ENCODE measurements at regions not wholly inside any gene's neighbourhood (a gene's known extent, or its start where the extent isn't known, plus 50 kb on each side); places are given as distances from the start of the nearest gene placed in this dataset.

DNA sequence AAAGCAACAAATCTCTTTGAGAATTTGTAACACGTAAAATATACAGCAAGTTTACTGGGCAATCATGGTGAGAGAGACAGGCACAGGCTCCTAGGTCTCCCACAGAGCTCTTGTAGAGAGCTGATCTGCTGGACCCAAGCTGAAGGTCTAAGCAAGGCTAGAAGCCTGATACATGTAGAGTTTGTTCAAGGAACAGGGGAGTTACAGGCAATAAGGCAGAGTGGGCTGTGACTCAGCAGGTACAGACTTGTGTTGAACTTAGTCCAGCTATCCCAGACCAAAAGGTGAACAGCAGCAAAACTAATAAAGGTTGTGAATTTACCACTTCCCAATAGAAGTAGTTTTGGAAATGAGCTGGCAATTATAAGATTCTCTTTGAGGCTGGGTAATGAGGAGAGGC, 273.6 kb downstream of the GRIN2B start:
- H3K36me3 ChIP-seq: no peaks in the 10 kb centered on the region
- TF ChIP-seq, protein P1, sequence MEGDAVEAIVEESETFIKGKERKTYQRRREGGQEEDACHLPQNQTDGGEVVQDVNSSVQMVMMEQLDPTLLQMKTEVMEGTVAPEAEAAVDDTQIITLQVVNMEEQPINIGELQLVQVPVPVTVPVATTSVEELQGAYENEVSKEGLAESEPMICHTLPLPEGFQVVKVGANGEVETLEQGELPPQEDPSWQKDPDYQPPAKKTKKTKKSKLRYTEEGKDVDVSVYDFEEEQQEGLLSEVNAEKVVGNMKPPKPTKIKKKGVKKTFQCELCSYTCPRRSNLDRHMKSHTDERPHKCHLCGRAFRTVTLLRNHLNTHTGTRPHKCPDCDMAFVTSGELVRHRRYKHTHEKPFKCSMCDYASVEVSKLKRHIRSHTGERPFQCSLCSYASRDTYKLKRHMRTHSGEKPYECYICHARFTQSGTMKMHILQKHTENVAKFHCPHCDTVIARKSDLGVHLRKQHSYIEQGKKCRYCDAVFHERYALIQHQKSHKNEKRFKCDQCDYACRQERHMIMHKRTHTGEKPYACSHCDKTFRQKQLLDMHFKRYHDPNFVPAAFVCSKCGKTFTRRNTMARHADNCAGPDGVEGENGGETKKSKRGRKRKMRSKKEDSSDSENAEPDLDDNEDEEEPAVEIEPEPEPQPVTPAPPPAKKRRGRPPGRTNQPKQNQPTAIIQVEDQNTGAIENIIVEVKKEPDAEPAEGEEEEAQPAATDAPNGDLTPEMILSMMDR (IDR thresholded peaks at IDR 0.05): no peak
- H3K27ac ChIP-seq: no peak overlapping the region
- H3K4me3 ChIP-seq (ENCODE audit: low read depth in 1 of 2, low read length in 1 of 2): no peak overlapping the region
- H3K27me3 ChIP-seq: no peaks in the 10 kb centered on the region
- H3K4me1 ChIP-seq (ENCODE audit: control insufficient read depth in 1 of 2, insufficient read depth in 1 of 2, low read depth in 1 of 2, low read length in 1 of 2): no peaks in the 10 kb centered on the region
- H3K9me3 ChIP-seq: no peaks in the 10 kb centered on the region

DNA sequence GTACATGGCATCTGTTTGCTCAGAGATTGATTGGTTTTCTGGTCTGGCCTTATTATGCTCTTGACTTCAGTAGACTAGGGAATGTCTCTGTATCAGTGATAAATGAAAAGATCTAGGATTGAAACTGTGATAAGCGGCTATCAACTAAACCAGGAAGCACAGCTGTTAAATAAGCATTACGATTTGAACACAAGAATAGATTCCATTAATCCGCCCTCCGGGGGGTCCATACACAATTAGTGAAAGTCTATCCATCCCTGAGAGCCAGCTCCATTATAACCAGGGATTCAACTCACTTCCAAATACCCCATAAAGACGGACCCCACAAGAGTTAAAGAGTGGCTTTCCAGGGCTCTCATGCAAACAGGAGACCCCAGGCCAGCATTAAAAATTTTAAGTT, 279.0 kb downstream of the GRIN2B start:
- H3K9me3 ChIP-seq: no peaks in the 10 kb centered on the region
- H3K36me3 ChIP-seq: no peaks in the 10 kb centered on the region
- TF ChIP-seq, protein P1 (IDR thresholded peaks at IDR 0.05): no peak
- no peak overlapping the region for H3K4me3 ChIP-seq (ENCODE audit: low read depth in 1 of 2, low read length in 1 of 2)
- no peaks in the 10 kb centered on the region for H3K4me1 ChIP-seq (ENCODE audit: control insufficient read depth in 1 of 2, insufficient read depth in 1 of 2, low read depth in 1 of 2, low read length in 1 of 2)
- no peaks in the 10 kb centered on the region for H3K27me3 ChIP-seq
- no peak overlapping the region for H3K27ac ChIP-seq

DNA sequence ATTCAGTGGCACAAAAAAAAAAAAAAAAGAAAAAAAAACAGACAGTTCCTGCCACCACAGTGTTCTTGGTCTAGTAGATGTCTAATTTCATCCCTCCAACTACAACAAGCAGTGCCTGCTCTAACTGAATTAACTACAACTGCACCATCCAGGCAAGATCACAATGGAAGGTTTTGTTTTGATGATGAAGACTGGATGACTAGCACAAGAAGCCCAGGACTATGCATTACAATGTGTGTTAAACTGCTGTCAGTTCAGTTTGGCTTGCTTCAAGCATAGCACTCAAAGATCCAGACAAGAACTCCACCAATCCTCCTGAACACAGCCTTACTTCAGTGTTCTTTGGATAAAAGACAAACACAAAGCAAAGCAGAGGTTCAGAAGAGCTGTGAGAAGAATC, 279.9 kb downstream of the GRIN2B start:
- TF ChIP-seq, protein P1 (IDR thresholded peaks at IDR 0.05): no peak
- H3K27ac ChIP-seq: no peak overlapping the region
- H3K9me3 ChIP-seq: no peaks in the 10 kb centered on the region
- H3K4me3 ChIP-seq (ENCODE audit: low read depth in 1 of 2, low read length in 1 of 2): no peak overlapping the region
- H3K4me1 ChIP-seq (ENCODE audit: control insufficient read depth in 1 of 2, insufficient read depth in 1 of 2, low read depth in 1 of 2, low read length in 1 of 2): no peaks in the 10 kb centered on the region
- no peaks in the 10 kb centered on the region for H3K27me3 ChIP-seq
- H3K36me3 ChIP-seq: no peaks in the 10 kb centered on the region

DNA sequence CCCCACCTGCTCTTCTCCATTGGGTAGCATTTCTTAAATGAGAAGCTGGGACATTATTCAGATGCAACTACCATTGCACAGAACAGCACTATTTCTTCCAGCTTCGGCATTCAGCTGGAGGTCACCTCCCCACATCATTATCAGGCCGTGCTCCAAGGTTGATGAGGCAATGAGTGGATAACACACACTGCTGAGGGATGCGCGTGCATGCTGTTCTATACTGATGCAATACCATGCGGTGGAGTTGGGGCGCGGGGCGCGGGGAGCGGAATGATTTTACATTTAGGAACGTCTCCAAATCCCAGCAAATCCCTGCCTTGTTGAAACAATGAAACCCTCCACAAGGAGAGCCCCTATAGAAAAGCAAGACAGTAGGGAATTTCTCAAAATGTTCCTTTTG, 283.4 kb downstream of the GRIN2B start:
- TF ChIP-seq, protein P1 (IDR thresholded peaks at IDR 0.05): no peak
- Histone ChIP-seq H3K4me3 (ENCODE audit: low read depth in 1 of 2, low read length in 1 of 2) (no peak overlapping the region), H3K36me3 (no peaks in the 10 kb centered on the region), H3K27ac (no peak overlapping the region), H3K27me3 (no peaks in the 10 kb centered on the region), H3K9me3 (no peaks in the 10 kb centered on the region), H3K4me1 (ENCODE audit: control insufficient read depth in 1 of 2, insufficient read depth in 1 of 2, low read depth in 1 of 2, low read length in 1 of 2) (no peaks in the 10 kb centered on the region)

DNA sequence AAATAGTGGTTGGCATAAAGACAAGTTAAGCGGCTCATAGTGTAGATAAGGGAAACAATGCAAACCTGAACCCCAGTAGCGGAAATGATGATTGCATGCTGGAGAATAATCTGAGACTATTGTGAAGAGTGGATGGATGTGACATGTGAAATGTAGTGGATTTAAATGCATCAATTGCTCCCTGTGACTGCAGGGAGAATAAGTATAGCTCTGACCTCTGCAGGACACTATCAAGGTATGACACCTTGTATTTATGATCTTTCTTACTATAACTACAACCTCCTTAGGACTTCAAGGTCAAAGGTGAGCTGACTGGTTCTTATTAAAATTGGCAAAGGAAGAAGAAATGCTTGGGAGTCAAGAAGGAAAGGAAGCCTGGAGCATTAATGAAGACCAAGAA, 285.6 kb downstream of the GRIN2B start:
- TF ChIP-seq, protein P1 (IDR thresholded peaks at IDR 0.05): no peak

DNA sequence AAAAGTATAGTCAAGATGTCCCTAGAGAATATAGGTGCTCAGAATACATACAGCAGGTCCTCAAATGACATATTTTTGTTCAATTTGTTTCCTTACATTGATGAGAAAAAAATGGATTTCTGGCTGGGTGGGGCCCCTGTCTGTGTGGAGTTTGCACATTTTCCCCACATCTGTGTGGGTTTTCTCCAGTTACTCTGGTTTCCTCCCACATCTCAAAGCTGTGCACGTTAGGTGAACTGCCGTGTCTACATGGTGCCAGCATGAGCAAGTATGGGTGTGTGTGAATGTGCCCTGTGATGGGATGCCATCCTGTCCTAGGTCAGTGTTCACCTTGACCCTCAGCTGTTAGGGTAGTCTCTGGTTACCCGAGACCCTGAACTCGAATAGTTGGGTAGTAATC, 289.1 kb downstream of the GRIN2B start:
- Histone ChIP-seq H3K9me3 (no peaks in the 10 kb centered on the region), H3K4me3 (ENCODE audit: low read depth in 1 of 2, low read length in 1 of 2) (no peak overlapping the region), H3K27me3 (no peaks in the 10 kb centered on the region), H3K36me3 (no peaks in the 10 kb centered on the region), H3K27ac (no peak overlapping the region), H3K4me1 (ENCODE audit: control insufficient read depth in 1 of 2, insufficient read depth in 1 of 2, low read depth in 1 of 2, low read length in 1 of 2) (no peaks in the 10 kb centered on the region)
- TF ChIP-seq, protein P1 (IDR thresholded peaks at IDR 0.05): no peak

More for the DNA sequence above, 285.6 kb downstream of the GRIN2B start:
- no peaks in the 10 kb centered on the region for H3K4me1 ChIP-seq (ENCODE audit: control insufficient read depth in 1 of 2, insufficient read depth in 1 of 2, low read depth in 1 of 2, low read length in 1 of 2)
- H3K9me3 ChIP-seq: no peaks in the 10 kb centered on the region
- H3K36me3 ChIP-seq: no peaks in the 10 kb centered on the region
- no peak overlapping the region for H3K4me3 ChIP-seq (ENCODE audit: low read depth in 1 of 2, low read length in 1 of 2)
- no peaks in the 10 kb centered on the region for H3K27me3 ChIP-seq
- H3K27ac ChIP-seq: no peak overlapping the region
